ENCODE measurements at regions not wholly inside any gene's neighbourhood (a gene's known extent, or its start where the extent isn't known, plus 50 kb on each side); places are given as distances from the start of the nearest gene placed in this dataset.

GRCh38 chr12:111283521-111283920, 85.4 kb downstream of the PHETA1 start:
- DNase-seq (ENCODE audit: insufficient read length, low spot score, missing footprints): no peak
- H3K27me3 ChIP-seq (ENCODE audit: insufficient read depth, low read length): peaks cover 5% of the 10 kb centered on the region
- TF ChIP-seq CTCF (IDR thresholded peaks at IDR 0.05; ENCODE audit: extremely low read depth, low read depth, low read length): no peak
- H4K20me1 ChIP-seq (ENCODE audit: insufficient read depth, low read length): no peaks in the 10 kb centered on the region
- no peaks in the 10 kb centered on the region for H3K36me3 ChIP-seq (ENCODE audit: insufficient read depth, low read length)
- H3K4me2 ChIP-seq (ENCODE audit: insufficient read depth, low read length): no peak overlapping the region
- no peaks in the 10 kb centered on the region for H3K9me3 ChIP-seq (ENCODE audit: low read depth, low read length)
- H3K4me1 ChIP-seq (ENCODE audit: insufficient read depth, low read length): no peaks in the 10 kb centered on the region
- no peak overlapping the region for H3K27ac ChIP-seq (ENCODE audit: low read depth, low read length)
- H2AFZ ChIP-seq (ENCODE audit: low read length): no peak overlapping the region
- no peaks in the 10 kb centered on the region for H3K79me2 ChIP-seq (ENCODE audit: insufficient read depth, low read length)
- no peak overlapping the region for H3K4me3 ChIP-seq (ENCODE audit: insufficient read depth, low read length)

DNA sequence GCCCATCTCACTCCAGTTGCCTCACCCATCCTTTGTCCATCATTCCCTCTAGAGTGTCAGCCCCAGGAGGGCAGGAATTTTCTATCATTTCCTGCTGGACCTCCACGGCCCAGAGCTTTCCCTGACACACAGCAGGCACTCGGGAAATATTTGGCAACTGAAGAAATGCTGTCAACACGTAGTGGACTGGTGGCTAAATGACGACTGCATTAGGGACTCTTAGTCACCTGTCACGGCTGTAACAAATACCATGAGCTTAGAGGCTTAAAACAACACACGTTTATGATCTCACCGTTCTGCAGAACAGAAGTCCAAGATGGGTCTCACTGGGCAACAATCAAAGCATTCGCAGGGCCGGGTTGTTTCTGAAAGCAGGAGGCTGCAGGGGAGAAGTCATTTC, 91.3 kb downstream of the PHETA1 start:
- H3K27me3 ChIP-seq (ENCODE audit: insufficient read depth, low read length): peaks cover 17% of the 10 kb centered on the region
- no peak for DNase-seq (ENCODE audit: insufficient read length, low spot score, missing footprints)
- no peaks in the 10 kb centered on the region for H4K20me1 ChIP-seq (ENCODE audit: insufficient read depth, low read length)
- no peak overlapping the region for H3K4me2 ChIP-seq (ENCODE audit: insufficient read depth, low read length)
- H3K4me1 ChIP-seq (ENCODE audit: insufficient read depth, low read length): no peaks in the 10 kb centered on the region
- no peak overlapping the region for H3K4me3 ChIP-seq (ENCODE audit: insufficient read depth, low read length)
- H3K79me2 ChIP-seq (ENCODE audit: insufficient read depth, low read length): no peaks in the 10 kb centered on the region
- no peak overlapping the region for H3K27ac ChIP-seq (ENCODE audit: low read depth, low read length)
- no peaks in the 10 kb centered on the region for H3K9me3 ChIP-seq (ENCODE audit: low read depth, low read length)
- no peak for TF ChIP-seq CTCF (IDR thresholded peaks at IDR 0.05; ENCODE audit: extremely low read depth, low read depth, low read length)
- H2AFZ ChIP-seq (ENCODE audit: low read length): no peak overlapping the region
- H3K36me3 ChIP-seq (ENCODE audit: insufficient read depth, low read length): no peaks in the 10 kb centered on the region

- H3K4me1 ChIP-seq (ENCODE audit: insufficient read depth, low read length): no peaks in the 10 kb centered on the region
- no peaks in the 10 kb centered on the region for H3K36me3 ChIP-seq (ENCODE audit: insufficient read depth, low read length)
- DNase-seq (ENCODE audit: insufficient read length, low spot score, missing footprints): peak; percentile 85
- peaks cover 24% of the 10 kb centered on the region for H3K27me3 ChIP-seq (ENCODE audit: insufficient read depth, low read length)
- H3K27ac ChIP-seq (ENCODE audit: low read depth, low read length): no peak overlapping the region
- H3K4me3 ChIP-seq (ENCODE audit: insufficient read depth, low read length): no peak overlapping the region
- no peaks in the 10 kb centered on the region for H3K9me3 ChIP-seq (ENCODE audit: low read depth, low read length)
- no peak for TF ChIP-seq CTCF (IDR thresholded peaks at IDR 0.05; ENCODE audit: extremely low read depth, low read depth, low read length)
- no peak overlapping the region for H3K4me2 ChIP-seq (ENCODE audit: insufficient read depth, low read length)
- H3K79me2 ChIP-seq (ENCODE audit: insufficient read depth, low read length): no peaks in the 10 kb centered on the region
- no peaks in the 10 kb centered on the region for H4K20me1 ChIP-seq (ENCODE audit: insufficient read depth, low read length)
- no peak overlapping the region for H2AFZ ChIP-seq (ENCODE audit: low read length)
Observed at GRCh38 chr12:111276146-111276545, 92.7 kb downstream of the PHETA1 start.

- Histone ChIP-seq H3K4me1 (ENCODE audit: insufficient read depth, low read length) (no peaks in the 10 kb centered on the region), H3K27ac (ENCODE audit: low read depth, low read length) (no peak overlapping the region), H3K36me3 (ENCODE audit: insufficient read depth, low read length) (no peaks in the 10 kb centered on the region), H4K20me1 (ENCODE audit: insufficient read depth, low read length) (no peaks in the 10 kb centered on the region), H3K79me2 (ENCODE audit: insufficient read depth, low read length) (no peaks in the 10 kb centered on the region), H3K4me2 (ENCODE audit: insufficient read depth, low read length) (no peak overlapping the region), H3K4me3 (ENCODE audit: insufficient read depth, low read length) (no peak overlapping the region), H3K27me3 (ENCODE audit: insufficient read depth, low read length) (peaks cover 33% of the 10 kb centered on the region), H3K9me3 (ENCODE audit: low read depth, low read length) (no peaks in the 10 kb centered on the region), H2AFZ (ENCODE audit: low read length) (no peak overlapping the region)
- TF ChIP-seq CTCF (IDR thresholded peaks at IDR 0.05; ENCODE audit: extremely low read depth, low read depth, low read length): no peak
- no peak for DNase-seq (ENCODE audit: insufficient read length, low spot score, missing footprints)
Observed at GRCh38 chr12:111275308-111275707, 93.6 kb downstream of the PHETA1 start.
